ENCODE measurements at regions not wholly inside any gene's neighbourhood (a gene's known extent, or its start where the extent isn't known, plus 50 kb on each side); places are given as distances from the start of the nearest gene placed in this dataset.

GRCh38 chr20:24880356-24880755 is 68.7 kb upstream of the CST7 start:
- TF ChIP-seq POLR2AphosphoS5 (IDR thresholded peaks at IDR 0.05; ENCODE audit: low read depth, low read length): no peak
- TF ChIP-seq SIN3A (IDR thresholded peaks at IDR 0.05; ENCODE audit: borderline replicate concordance, insufficient read depth, low read depth, low read length): no peak
- no peak for TF ChIP-seq CTCF (IDR thresholded peaks at IDR 0.05)
- no peak for TF ChIP-seq TCF7L2 (IDR thresholded peaks at IDR 0.05; ENCODE audit: low read depth, low read length)
- no peak for TF ChIP-seq REST (IDR thresholded peaks at IDR 0.05; ENCODE audit: insufficient read depth in 1 of 2, low read depth in 2 of 2, low read length in 1 of 2)
- in situ Hi-C loops (cut with HindIII; ENCODE audit: low pct_unique_long_range_greater_than_20kb, low sequenced_read_pairs): no loop called here
- ATAC-seq: no peak
- BruUV-seq (replicated peaks): no TSS peak
- POLR2A ChIA-PET: no interaction called here
- intact Hi-C loops (cut with micrococcal nuclease; ENCODE audit: unreplicated experiment): no loop called here
- Histone ChIP-seq H3K27ac (ENCODE audit: low read length) (no peak overlapping the region), H3K4me3 (ENCODE audit: low read depth in 2 of 2, low read length in 2 of 2) (no peak overlapping the region), H3K9me3 (ENCODE audit: control insufficient read depth, insufficient read depth, low read depth, low read length) (no peaks in the 10 kb centered on the region), H3K4me1 (ENCODE audit: control insufficient read depth, insufficient read depth, low read length) (no peaks in the 10 kb centered on the region), H3K36me3 (ENCODE audit: control insufficient read depth, insufficient read depth, low read length) (no peaks in the 10 kb centered on the region), H3K27me3 (ENCODE audit: control insufficient read depth, insufficient read depth, low read length) (no peaks in the 10 kb centered on the region)
- CTCF ChIA-PET: no interaction called here
- no peak for DNase-seq (ENCODE audit: low read depth, low spot score)

- intact Hi-C loops (cut with micrococcal nuclease; ENCODE audit: unreplicated experiment): no loop called here
Observed at GRCh38 chr20:24890286-24890685, 58.8 kb upstream of the CST7 start.

More at GRCh38 chr20:24890286-24890685, 58.8 kb upstream of the CST7 start:
- ChIA-PET POLR2A (no interaction called here), CTCF (no interaction called here)
- ATAC-seq: no peak
- in situ Hi-C loops (cut with HindIII; ENCODE audit: low pct_unique_long_range_greater_than_20kb, low sequenced_read_pairs): no loop called here
- no TSS peak for BruUV-seq (replicated peaks)
- Histone ChIP-seq H3K9me3 (ENCODE audit: control insufficient read depth, insufficient read depth, low read depth, low read length) (no peaks in the 10 kb centered on the region), H3K27me3 (ENCODE audit: control insufficient read depth, insufficient read depth, low read length) (peaks cover 2% of the 10 kb centered on the region), H3K4me1 (ENCODE audit: control insufficient read depth, insufficient read depth, low read length) (no peaks in the 10 kb centered on the region), H3K27ac (ENCODE audit: low read length) (no peak overlapping the region), H3K36me3 (ENCODE audit: control insufficient read depth, insufficient read depth, low read length) (no peaks in the 10 kb centered on the region), H3K4me3 (ENCODE audit: low read depth in 2 of 2, low read length in 2 of 2) (no peak overlapping the region)
- DNase-seq (ENCODE audit: low read depth, low spot score): no peak
- TF ChIP-seq SIN3A (IDR thresholded peaks at IDR 0.05; ENCODE audit: borderline replicate concordance, insufficient read depth, low read depth, low read length): no peak
- TF ChIP-seq REST (IDR thresholded peaks at IDR 0.05; ENCODE audit: insufficient read depth in 1 of 2, low read depth in 2 of 2, low read length in 1 of 2): no peak
- TF ChIP-seq POLR2AphosphoS5 (IDR thresholded peaks at IDR 0.05; ENCODE audit: low read depth, low read length): no peak
- no peak for TF ChIP-seq TCF7L2 (IDR thresholded peaks at IDR 0.05; ENCODE audit: low read depth, low read length)
- no peak for TF ChIP-seq CTCF (IDR thresholded peaks at IDR 0.05)
